HepG2 (cell line): ENCODE measurements at regions not wholly inside any gene's neighbourhood (a gene's known extent, or its start where the extent isn't known, plus 50 kb on each side); places are given as distances from the start of the nearest gene placed in this dataset.

Source experiments
- ATAC-seq: fragments of 200-7000 bp; cut with Tn5 transposase; 3 replicates; pipeline ENCODE4 v1.9.1; 2020; ENCODE audit warnings: mild to moderate bottlenecking, moderate library complexity
- BruUV-seq: library from RNA; stranded (reverse); fragments of 400-500 nt; replicated peaks from 2 replicates; lab custom pipeline; 2021; lab: Mats Ljungman, UMichigan
- CTCF ChIA-PET: fragments of 300-600 bp; formaldehyde crosslinking; extraction: SDS; loops from one replicate; lab custom pipeline; 2021; ENCODE audit warnings: low total read pairs, inconsistent platforms, low intra/inter-chr PET ratio; lab: Yijun Ruan, JAX
- POLR2A ChIA-PET: fragments of 350-600 bp; sonication (Branson Sonifier 250); formaldehyde crosslinking; loops from one replicate; lab custom pipeline; 2020; ENCODE audit warnings: antibody characterized with exemption, inconsistent platforms; lab: Yijun Ruan, JAX
- DNase-seq: peaks from one replicate; pipeline ENCODE4 v3.0.0-alpha.2; 2015; ENCODE audit warnings: low spot score
- FAIRE-seq: peaks from 3 replicates; lab custom pipeline; 2011; peaks lifted over from hg19 to GRCh38; lab: Jason Lieb, UNC
- H2AFZ ChIP-seq: one replicate; pipeline ENCODE4 v1.6.1; 2011; ENCODE audit warnings: low read length, inconsistent platforms
- H3K27ac ChIP-seq: fragments of 300-600 bp; 3 replicates; pipeline ENCODE4 v1.8.0; 2011; ENCODE audit warnings: mixed run types, mild to moderate bottlenecking, mixed read lengths, low read length, inconsistent platforms; ENCODE audit not compliant: insufficient read depth; ENCODE audit errors: extremely low read length
- H3K27me3 ChIP-seq, 2 experiments: fragments of 200-600 bp in 1 of 2; 2 replicates in 1 of 2; 3 replicates in 1 of 2; pipeline versions ENCODE4 v1.6.0 to v1.8.0; 2011; ENCODE audit warnings: low read length in 2 of 2, mild to moderate bottlenecking in 2 of 2, moderate library complexity in 2 of 2, inconsistent platforms in 1 of 2; ENCODE audit not compliant: insufficient read depth in 2 of 2, control insufficient read depth in 1 of 2
- H3K36me3 ChIP-seq, 2 experiments: fragments of 200-600 bp in 1 of 2; replicated peaks in 1 of 2; 2 replicates in 1 of 2; 3 replicates in 1 of 2; pipeline versions ENCODE4 v1.5.1 to v1.8.0; 2011; ENCODE audit warnings: low read length in 2 of 2, inconsistent platforms in 1 of 2; ENCODE audit not compliant: insufficient read depth in 2 of 2, control insufficient read depth in 1 of 2
- H3K4me1 ChIP-seq: 2 replicates; pipeline ENCODE4 v1.5.1; 2012; ENCODE audit warnings: low read length, inconsistent platforms; ENCODE audit not compliant: insufficient read depth
- H3K4me2 ChIP-seq: 2 replicates; pipeline ENCODE4 v1.6.0; 2011; ENCODE audit warnings: low read depth, low read length, inconsistent platforms
- H3K4me3 ChIP-seq, 3 experiments: fragments of 200-600 bp in 1 of 3; sonication (generic), shearing (Covaris generic) in 1 of 3; replicated peaks in 1 of 3; 2 replicates each; pipeline ENCODE4 v1.5.1; 2011 to 2016; ENCODE audit warnings: low read length in 3 of 3, inconsistent platforms in 2 of 3, low read depth in 2 of 3, mild to moderate bottlenecking in 2 of 3, control low read depth in 1 of 3, mixed read lengths in 1 of 3; ENCODE audit not compliant: insufficient read depth in 1 of 3
- H3K79me2 ChIP-seq: one replicate; pipeline ENCODE4 v1.6.1; 2011; ENCODE audit warnings: low read length, inconsistent platforms; ENCODE audit not compliant: insufficient read depth
- H3K9ac ChIP-seq: 2 replicates; pipeline ENCODE4 v1.6.0; 2011; ENCODE audit warnings: mild to moderate bottlenecking, low read depth, low read length, inconsistent platforms; ENCODE audit not compliant: insufficient read depth
- H3K9me3 ChIP-seq: 2 replicates; pipeline ENCODE4 v1.5.1; 2012; ENCODE audit warnings: mild to moderate bottlenecking, low read length
- H4K20me1 ChIP-seq: 2 replicates; pipeline ENCODE4 v1.6.0; 2011; ENCODE audit warnings: inconsistent platforms, mild to moderate bottlenecking, low read length, moderate library complexity; ENCODE audit not compliant: insufficient read depth
- DNMT3B ChIP-seq: conservative IDR thresholded peaks from 2 replicates; pipeline ENCODE4 v1.6.1; 2016; ENCODE audit warnings: missing biosample characterization, control low read depth
- ELF1 ChIP-seq: sonication (generic); formaldehyde crosslinking; IDR thresholded peaks from 2 replicates; pipeline ENCODE4 v1.4.0; 2020; ENCODE audit warnings: missing genetic modification reagents
- ERF ChIP-seq: IDR thresholded peaks from 2 replicates; pipeline ENCODE4 v1.6.1; 2018; ENCODE audit warnings: missing biosample characterization, missing genetic modification reagents
- NFRKB ChIP-seq: fragments of 450-650 bp; IDR thresholded peaks from 2 replicates; pipeline ENCODE4 v1.6.1; 2017
- PHB2 ChIP-seq: fragments of 450-650 bp; IDR thresholded peaks from 2 replicates; pipeline ENCODE4 v1.6.1; 2018; ENCODE audit not compliant: partially characterized antibody
- PRDM10 ChIP-seq: sonication (generic); formaldehyde crosslinking; IDR thresholded peaks from 2 replicates; pipeline ENCODE4 v1.4.0; 2020; ENCODE audit warnings: low read depth, missing genetic modification reagents
- RELA ChIP-seq: sonication (generic); formaldehyde crosslinking; IDR thresholded peaks from 2 replicates; pipeline ENCODE4 v1.4.0; 2020; ENCODE audit warnings: missing genetic modification reagents
- SNRNP70 ChIP-seq: fragments of 200-400 bp; formaldehyde crosslinking; IDR thresholded peaks from 2 replicates; pipeline ENCODE4 v1.6.1; 2017; ENCODE audit warnings: mild to moderate bottlenecking, low read depth, low read length, moderate library complexity
- SUZ12 ChIP-seq: fragments of 150-350 bp; IDR thresholded peaks from 2 replicates; pipeline ENCODE4 v1.6.1; 2014; ENCODE audit warnings: low read depth, low read length
- ZBED4 ChIP-seq: sonication (generic); formaldehyde crosslinking; IDR thresholded peaks from 2 replicates; pipeline ENCODE4 v1.4.0; 2020; ENCODE audit warnings: missing genetic modification reagents, borderline replicate concordance
- ZNF331 ChIP-seq: sonication (generic); formaldehyde crosslinking; IDR thresholded peaks from 2 replicates; pipeline ENCODE4 v1.4.0; 2020; ENCODE audit warnings: missing genetic modification reagents
- ZNF563 ChIP-seq: sonication (generic); formaldehyde crosslinking; IDR thresholded peaks from 2 replicates; pipeline ENCODE4 v1.8.0; 2022; ENCODE audit warnings: mild to moderate bottlenecking, moderate library complexity, missing genetic modification reagents
- ZNF816 ChIP-seq: sonication (generic); formaldehyde crosslinking; IDR thresholded peaks from 2 replicates; pipeline ENCODE4 v1.8.0; 2022; ENCODE audit warnings: missing genetic modification reagents, mild to moderate bottlenecking, borderline replicate concordance
- WGBS: methylation state at CpG from one replicate; pipeline ENCODE4 v1.1.6; 2017; ENCODE audit warnings: low lambda C conversion rate; 5-methylcytosine and 5-hydroxymethylcytosine counted together
- in situ Hi-C: cut with HindIII; loops from 2 replicates; pipeline ENCODE4 v1.10.0; 2017; ENCODE audit warnings: low pct_unique_long_range_greater_than_20kb; ENCODE audit not compliant: extremely low pct_ligation_motif_present
- intact Hi-C: fragments of 100-400 bp; cut with micrococcal nuclease; formaldehyde crosslinking; loops from one replicate; pipeline ENCODE4 v1.10.0; 2022; ENCODE audit not compliant: unreplicated experiment
- TF ChIP-seq, protein P1 (sequence below): sonication (generic); formaldehyde crosslinking; IDR thresholded peaks from 2 replicates; pipeline ENCODE4 v1.5.1; 2020; ENCODE audit warnings: missing genetic modification reagents, mild to moderate bottlenecking, borderline replicate concordance
- TF ChIP-seq, protein P2 (sequence below): sonication (generic); formaldehyde crosslinking; IDR thresholded peaks from 2 replicates; pipeline ENCODE4 v1.4.0; 2020; ENCODE audit warnings: mild to moderate bottlenecking, missing genetic modification reagents, borderline replicate concordance

GRCh38 chr2:58636872-58637271 lies 395.7 kb upstream of the FANCL start:
- TF ChIP-seq ERF = no peak
- TF ChIP-seq NFRKB = no peak
- TF ChIP-seq ZNF331 (CRISPR knock-in tag) = no peak
- TF ChIP-seq SUZ12 = no peak
- no peak for TF ChIP-seq RELA
- TF ChIP-seq DNMT3B (CRISPR knock-in tag) = no peak
- no peak for TF ChIP-seq ZNF816 (CRISPR knock-in tag)
- TF ChIP-seq ZBED4 (CRISPR knock-in tag) = no peak
- no peak for TF ChIP-seq ELF1 (CRISPR knock-in tag)
- TF ChIP-seq, protein P1, sequence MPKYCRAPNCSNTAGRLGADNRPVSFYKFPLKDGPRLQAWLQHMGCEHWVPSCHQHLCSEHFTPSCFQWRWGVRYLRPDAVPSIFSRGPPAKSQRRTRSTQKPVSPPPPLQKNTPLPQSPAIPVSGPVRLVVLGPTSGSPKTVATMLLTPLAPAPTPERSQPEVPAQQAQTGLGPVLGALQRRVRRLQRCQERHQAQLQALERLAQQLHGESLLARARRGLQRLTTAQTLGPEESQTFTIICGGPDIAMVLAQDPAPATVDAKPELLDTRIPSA = no peak
- TF ChIP-seq ZNF563 (CRISPR knock-in tag) = no peak
- TF ChIP-seq PRDM10 (CRISPR knock-in tag) = no peak
- TF ChIP-seq, protein P2, sequence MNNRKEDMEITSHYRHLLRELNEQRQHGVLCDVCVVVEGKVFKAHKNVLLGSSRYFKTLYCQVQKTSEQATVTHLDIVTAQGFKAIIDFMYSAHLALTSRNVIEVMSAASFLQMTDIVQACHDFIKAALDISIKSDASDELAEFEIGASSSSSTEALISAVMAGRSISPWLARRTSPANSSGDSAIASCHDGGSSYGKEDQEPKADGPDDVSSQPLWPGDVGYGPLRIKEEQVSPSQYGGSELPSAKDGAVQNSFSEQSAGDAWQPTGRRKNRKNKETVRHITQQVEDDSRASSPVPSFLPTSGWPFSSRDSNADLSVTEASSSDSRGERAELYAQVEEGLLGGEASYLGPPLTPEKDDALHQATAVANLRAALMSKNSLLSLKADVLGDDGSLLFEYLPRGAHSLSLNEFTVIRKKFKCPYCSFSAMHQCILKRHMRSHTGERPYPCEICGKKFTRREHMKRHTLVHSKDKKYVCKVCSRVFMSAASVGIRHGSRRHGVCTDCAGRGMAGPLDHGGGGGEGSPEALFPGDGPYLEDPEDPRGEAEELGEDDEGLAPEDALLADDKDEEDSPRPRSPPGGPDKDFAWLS (CRISPR knock-in tag) = no peak
- no peak for TF ChIP-seq PHB2
- no peak for TF ChIP-seq SNRNP70
- Histone ChIP-seq H3K27ac (no peak overlapping the region), H3K27me3 (no peaks in the 10 kb centered on the region), H3K9ac (no peak overlapping the region), H3K9me3 (no peaks in the 10 kb centered on the region), H2AFZ (no peak overlapping the region), H3K4me2 (no peak overlapping the region), H3K4me3 (no peak overlapping the region), H3K4me1 (no peaks in the 10 kb centered on the region), H3K79me2 (no peaks in the 10 kb centered on the region), H4K20me1 (no peaks in the 10 kb centered on the region), H3K36me3 (no peaks in the 10 kb centered on the region)
- in situ Hi-C loops = no loop called here
- FAIRE-seq = no peak
- WGBS = 18% methylated on average over 4 of the region's 4 CpGs
- DNase-seq = no peak
- POLR2A ChIA-PET = no interaction called here
- intact Hi-C loops = no loop called here
- no peak for ATAC-seq
- CTCF ChIA-PET = no interaction called here
- no TSS peak for BruUV-seq
